ENCODE measurements at regions not wholly inside any gene's neighbourhood (a gene's known extent, or its start where the extent isn't known, plus 50 kb on each side); places are given as distances from the start of the nearest gene placed in this dataset.
"Not testable (repeated sequence)": the region's sequence is repeated elsewhere in the genome, so short reads cannot be mapped to it uniquely, and the experiment has no call there.

DNA sequence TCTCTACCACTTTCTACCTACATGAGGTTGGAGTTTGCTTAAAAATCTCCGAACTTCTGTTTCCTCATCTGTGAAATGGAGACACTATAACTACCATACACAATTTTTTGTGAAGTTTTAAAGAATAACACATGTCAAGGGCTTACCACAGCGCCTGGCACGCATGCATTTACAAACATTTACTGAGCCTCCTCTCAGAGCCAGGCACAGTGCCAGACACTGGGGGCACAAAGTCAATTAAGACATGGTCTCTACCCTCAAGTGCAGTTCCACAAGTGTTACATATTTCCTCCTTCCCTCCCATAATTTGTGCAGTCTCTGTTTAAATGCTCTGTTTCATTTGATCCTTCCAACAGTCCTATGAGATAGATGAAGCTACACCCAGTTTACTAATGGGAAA, 356.4 kb upstream of the ESRRG start:
- no peak for DNase-seq

DNA sequence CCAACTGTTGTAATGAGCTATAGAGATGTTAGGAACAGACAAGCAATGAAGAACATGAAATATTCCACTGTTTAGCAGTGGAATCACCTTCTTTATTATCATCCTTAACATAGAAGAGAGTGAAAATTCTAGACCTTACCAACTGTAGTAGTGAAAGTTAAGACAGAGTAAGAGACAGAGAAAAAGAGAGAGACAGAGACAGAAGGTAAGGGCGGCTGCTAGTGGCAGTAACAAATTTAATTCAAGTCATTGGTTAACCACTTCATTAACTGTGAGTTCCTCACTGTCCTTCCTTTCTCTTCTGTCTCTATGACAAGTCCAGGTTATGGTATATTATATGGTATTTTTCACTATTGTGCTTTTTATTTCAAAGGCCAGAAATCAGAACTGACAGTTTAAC, 355.7 kb upstream of the ESRRG start:
- DNase-seq: no peak

DNA sequence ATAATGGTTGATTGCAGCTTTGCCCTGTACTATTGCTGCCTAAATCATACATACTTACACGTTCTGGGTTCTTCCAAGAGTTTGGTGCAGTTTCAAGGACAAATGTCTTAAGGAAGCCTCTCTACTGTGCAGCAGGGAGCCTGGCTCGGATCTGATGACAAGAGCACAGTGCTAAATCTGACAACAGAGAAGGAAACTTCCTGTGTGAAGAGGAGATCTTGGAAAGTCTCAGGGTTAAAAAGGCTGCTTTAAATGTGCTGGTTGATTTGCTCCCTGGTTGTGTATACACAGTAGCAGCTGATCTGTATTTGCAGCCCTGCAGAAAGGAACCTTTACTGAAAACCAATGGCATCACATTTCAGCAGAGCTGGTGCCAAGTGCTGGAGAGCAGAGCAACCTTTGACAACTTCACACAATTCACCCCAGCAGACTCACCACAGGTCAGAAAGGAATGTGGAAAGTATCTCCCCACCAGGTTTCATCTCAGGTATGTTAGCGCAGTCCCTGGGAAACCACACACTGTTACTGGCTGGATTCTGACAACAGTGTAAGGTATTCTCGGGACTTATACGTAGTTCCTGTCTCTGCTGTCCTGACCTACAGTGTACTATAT, 355.0 kb upstream of the ESRRG start:
- DNase-seq: no peak

DNA sequence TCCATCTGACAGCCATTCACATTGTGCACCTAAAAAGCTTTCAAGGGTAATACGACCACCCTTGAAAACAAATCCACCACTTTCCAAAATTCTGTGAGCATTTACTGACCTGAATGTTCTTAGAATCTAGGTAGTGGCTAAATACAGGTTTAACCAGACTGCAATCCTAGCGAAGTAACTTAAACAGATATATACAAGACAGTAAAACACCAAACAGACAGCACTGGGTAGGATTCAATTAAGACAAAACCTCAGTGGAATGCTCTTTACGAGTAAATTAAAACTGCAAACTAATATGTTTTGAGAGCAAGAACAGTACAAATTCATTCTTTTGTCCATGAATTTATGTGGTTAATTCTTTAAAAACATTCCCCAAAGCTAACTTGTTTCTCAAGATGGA, 354.2 kb upstream of the ESRRG start:
- no peak for DNase-seq

DNA sequence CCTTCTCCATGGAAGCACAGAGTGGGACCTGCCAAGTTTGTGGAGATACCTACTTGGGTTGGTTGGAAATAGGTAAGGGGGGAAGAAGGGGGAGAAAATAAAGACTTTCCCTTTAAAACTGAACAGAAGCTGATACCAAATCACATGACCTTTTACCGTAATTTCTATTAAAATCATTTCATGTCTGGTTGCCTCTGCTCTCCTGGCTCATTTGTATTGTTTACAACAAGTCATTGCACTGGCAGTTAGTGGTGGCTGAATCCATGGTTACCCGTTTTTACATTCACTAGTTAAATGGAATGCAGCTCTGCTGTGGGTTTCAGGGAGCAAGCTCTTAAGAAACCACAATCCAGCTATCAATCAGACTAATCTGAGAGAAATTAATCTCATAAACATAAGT, 353.7 kb upstream of the ESRRG start:
- DNase-seq: no peak

DNA sequence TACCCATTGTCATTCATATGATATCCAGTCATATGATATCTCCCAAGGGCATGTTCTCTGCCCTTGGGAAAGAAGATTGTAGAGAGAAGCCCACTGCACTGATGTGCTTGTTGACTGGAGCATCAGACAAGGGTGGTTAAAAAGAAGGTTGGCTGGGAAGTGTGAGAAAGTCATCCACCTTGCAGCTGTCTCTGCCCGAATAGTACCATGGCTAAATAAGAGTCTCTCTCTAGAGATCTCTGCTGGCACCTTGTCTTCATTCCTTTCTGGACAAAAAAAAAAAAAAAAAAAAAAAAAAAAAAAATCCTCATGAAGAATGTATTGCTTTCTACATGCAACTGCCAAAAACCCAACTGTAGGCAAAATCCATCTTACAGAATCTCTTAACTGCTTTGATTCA, 349.7 kb upstream of the ESRRG start:
- DNase-seq: no peak

DNA sequence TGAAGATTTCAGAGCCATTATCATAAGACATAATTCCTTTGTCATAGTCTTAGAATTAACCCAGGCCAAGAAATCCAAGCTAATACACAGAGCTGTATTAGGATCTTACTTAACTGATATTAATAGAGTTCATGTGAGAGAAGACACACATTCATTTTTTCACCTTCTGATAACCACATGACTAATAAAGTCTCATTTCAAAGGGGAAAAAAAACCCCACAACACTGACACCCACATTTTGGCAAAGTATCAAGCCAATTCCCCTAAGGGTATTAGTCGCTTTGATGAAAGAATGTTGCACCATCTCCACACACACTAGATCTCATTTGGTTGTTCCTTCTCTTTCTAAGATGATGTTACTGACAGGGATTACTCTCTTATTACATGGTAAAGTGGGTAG, 344.4 kb upstream of the ESRRG start:
- no peak for DNase-seq

DNA sequence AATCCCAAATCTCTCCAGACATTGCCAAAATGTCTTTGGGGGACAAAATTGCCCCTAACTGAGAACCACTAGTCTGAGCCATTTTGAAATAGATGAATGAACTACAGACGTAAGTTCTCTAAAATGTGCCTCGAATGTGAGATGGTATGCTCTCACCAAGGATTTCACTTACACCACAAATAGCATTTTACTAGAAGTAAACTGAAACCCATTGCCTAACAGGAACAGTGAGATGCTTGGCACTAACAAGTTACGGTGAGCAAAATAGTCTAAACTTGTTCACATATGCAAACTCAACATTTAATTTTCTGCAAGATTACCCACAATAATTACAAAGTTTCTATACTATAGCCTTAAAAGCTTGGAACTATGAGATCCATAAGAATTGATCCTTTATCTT, 343.6 kb upstream of the ESRRG start:
- DNase-seq: no peak

DNA sequence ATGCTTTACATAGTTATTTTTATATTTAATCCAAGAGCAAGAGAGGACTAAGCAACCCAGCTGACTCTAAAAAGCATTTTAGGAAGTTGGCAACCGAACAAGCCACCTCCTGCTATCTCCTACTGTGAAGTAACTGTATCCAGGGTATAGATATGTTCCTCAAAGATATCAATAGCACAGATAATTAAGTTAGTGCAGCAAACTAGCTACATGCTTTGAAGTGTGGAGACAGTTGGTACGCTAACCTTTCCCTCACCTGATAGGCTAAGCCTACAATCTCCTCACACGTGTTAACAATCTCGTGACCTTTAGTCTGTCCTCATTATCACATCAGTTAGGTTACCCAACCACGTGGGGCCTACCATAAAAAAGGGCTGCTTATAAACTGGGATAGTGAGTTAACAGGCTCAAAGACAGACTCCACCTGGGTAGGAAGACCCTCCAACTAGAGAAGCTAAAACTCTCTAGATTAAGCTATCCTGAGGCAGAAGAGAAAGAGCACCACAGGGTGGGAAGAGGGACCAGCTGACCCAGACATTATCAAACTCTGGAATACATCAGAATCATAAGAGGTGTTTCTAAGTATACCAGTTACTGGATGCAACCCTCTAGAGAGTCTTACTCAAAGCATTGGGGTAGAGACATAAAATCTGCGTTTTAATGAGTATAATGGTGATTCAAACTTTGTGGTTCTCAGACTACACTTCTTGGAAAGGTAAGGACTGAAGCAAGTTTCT, 340.1 kb upstream of the ESRRG start:
- no peak for DNase-seq

DNA sequence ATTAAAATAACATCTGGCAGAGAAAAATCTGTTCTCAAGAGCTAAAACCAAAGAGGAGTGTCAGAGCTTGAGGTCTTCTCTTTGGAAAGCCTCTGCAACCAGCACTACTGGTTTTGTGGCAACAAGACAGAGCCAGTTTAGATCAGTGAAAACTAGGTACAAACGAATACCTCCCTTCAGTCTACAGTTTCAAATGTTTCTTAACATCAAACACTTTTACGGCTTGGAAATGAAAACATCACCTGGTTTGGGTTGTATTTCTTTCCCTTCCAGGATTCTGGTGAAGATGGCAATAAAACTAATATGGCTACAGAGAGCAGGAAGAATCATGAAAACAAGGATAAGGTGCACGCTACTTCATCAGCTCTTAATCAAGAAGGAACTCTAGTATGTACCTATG, 339.4 kb upstream of the ESRRG start:
- DNase-seq: no peak

DNA sequence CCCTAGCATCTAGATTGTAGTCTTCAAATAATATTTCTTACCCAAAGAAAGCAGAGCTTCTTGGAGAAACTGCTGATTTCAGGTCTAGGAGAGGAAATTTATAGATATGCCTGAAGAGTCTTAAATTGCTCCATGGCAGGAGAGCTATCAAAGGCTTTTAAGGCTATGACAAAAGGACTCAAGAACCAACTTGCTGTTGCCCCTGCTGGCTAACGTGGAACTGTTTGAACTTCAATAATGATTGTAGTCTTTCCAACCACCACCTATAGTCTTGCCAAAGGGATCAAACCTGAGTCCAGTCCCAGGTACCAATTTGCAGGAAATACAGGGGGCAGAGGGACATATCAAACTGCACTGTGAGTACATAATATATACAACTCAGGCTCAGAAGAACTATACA, 336.2 kb upstream of the ESRRG start:
- DNase-seq: no peak

DNA sequence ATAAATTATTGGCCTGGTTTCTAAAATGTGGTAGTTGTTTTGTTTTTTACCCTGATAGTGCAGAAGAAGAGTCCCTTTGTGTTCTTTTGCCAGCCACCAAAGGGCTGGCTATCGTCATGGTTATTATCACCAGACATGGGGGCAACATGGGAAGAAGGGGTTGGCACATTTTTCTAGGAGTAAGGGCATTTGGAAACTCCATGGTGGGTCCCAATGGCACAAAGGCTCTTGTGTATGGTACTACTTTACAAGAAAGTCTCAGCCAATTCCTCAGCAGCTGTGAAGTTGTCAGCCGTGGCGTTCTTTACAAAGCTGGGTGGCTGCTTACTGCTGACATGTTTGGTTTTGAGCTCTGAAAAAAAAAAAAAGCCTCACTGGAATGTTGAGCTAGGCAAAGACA, 330.4 kb upstream of the ESRRG start:
- DNase-seq: no peak

DNA sequence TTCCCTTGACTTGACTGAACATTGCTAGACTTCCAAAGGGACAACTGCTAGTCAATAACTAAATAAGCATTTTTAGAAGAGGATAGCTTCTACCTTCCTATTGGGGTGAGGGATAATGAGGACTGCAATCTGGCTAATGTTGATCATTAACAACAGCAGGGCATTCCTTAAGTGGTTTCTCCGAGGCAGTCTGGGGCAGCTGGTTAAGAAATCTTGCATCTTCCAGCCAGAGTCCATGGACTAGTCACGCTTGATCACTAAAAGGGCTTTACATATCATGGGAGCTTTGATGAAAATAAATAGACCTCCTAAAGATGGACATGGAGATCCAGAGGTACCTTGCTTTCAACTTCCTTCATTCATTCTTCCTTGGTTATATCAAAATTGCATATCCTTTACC, 329.4 kb upstream of the ESRRG start:
- no peak for DNase-seq

DNA sequence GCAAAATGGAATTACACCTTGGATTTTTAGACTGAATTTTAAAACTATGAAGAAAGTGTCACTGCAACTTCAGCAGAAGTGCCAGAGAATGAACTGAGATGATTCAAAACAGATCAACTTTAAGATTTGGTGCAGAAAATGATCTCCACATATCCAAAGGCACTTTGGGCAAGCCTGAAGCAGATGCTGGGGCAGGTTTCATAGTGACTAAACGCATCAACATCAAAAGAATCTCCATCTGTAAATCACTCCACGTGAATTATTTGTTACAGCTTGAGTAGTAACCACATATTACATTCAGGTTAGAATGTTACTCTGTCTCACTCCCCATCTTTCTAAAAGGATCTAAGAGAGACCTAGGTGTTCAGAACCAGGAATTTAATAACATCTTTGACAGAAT, 329.0 kb upstream of the ESRRG start:
- DNase-seq: no peak

DNA sequence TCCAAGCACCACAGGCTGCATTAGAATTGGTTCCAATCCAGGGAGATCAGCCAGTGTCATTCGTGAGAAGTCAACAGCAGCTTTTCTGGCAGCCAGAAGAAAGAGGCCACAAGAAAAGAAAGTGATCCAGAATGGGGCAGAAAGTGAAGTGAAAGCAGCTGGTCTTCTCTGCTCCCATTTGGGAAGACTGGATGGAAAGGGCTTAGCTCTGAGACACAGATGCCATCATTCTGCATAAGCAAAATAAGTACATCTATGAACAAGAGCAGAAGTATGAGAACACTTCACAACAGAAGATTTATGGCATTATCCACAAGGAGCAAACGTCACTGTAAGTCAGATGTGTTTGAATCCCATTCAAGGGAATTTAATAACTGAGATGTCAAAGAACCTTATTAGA, 326.5 kb upstream of the ESRRG start:
- no peak for DNase-seq

DNA sequence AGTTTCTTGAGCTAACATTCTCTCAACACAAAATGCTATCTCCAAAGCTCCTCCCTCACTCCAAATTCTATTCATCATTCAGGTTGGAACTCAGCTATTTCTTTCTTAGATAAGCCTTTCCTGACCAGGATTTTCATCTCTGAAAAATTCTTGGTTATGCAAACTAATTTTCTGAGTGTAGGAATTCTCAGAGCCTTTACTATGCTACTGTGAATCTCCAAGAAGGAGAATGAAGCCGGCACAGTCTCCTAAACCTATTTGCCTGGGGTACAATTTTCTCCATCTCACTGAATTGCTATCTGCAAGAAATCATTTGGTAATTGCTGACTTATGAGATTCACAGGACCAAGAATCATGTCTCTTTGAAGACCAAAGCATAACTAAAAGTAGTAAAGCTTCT, 325.9 kb upstream of the ESRRG start:
- no peak for DNase-seq

DNA sequence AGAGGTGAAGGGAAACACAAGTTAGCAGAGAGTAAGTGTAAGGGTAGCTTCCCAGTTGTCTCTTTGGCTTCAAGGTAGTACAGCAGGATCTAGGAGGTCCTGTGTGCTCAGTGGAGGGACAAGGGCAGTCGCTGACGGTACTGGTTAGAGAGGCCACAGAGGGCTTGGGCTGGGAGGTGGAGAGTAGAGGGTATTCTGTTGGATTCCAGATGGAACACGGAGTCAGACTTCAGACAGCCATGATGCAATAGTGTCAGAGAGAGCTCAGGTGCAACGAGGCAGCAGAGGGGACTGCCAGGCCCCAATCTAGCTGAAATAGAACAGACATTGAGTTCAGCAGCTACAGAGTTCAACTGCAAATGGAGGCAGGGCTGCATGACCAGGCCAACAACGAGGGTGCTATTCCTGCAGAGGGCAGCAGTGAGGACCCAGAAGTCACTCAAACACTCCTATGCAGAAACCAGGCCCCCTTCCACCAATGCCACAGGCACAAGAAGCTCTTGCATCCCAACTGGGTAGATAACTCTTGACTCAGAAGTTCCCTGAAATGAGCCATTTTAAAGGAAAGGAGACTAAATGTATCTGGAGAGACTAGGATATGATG, 325.0 kb upstream of the ESRRG start:
- no peak for DNase-seq

DNA sequence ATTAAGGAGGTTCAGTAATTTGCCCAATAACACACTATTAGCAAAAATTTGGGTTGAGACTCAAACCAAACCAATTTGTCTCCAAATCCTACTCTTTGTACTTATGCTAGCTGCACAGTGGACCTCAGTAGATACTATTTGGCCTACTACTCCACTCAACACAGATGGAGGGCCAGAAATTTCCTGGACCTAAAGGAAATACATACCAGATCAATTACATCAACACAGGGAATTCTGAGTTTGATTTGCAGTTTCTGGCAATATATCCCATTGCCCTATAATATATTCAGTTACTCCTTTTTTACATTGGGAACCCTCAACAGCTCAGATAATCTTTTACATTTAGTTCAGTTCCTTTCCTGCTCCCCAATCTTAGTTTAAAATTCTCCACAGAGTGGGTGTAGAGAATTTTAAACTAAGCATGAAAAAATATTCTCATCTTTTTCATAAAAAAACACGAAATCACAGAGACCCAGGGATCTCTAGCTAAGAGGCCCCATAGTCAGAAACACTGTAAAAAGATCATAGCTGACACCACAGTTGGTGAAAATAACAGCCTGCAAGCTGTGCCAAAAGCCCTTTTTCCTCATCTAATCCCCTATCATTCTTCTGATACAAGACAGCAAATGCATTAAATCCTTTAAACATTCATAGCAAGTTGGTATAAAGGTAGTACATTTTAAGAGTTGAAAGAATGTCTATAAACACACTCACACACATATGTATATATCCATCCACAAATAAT, 317.7 kb upstream of the ESRRG start:
- DNase-seq: no peak

DNA sequence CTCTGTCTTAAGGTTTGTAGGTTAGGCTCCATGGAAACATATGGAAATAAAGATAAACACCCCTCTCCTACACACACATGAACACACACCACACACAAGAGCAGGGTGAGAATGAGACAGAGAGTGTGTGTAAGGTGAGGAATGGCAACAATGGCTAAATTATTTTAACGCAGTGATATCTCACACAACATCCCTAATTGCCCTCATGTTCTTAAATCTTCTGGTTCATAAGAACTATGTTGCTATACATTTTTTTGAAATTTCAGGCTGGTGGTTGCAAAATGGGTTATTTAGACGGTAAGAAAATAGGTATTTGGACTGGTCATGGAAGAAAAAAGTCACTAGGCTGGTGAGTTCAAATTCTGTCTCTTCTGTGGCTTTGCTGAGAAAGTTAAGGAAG, 316.7 kb upstream of the ESRRG start:
- no peak for DNase-seq

DNA sequence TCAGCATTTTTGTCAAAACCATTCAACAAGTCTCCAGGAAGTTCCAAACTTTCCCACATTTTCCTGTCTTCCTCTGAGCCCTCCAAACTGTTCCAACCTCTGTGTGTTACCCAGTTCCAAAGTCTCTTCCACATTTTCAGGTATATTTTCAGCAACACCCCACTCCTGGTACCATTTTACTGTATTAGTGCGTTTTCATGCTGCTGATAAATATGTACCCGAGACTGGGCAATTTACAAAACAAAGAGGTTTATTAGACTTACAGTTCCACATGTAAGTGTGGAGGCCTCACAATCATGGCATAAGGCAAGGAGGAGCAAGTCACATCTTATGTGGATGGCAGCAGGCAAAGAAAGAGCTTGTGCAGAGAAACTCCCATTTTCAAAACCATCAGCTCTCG, 315.9 kb upstream of the ESRRG start:
- DNase-seq: not testable (repeated sequence)

DNA sequence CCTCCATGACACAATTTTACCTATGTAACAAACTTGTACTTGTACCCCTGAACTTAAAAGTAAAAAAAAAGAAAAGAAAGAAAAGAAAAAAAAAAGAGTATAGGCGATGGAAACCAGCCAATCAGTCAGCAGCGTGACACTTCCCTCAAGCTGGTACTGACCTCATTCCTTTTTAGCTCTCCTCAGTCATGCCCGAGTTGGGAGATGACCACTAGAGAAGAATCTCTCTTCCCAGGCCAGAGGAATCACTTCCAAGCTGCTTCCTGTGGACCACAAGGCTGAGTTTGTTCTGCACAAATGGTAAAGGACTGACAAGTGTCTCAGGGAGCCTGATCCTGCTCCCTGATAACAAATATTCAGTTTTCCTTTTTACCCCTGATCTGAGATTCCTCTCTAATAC, 313.5 kb upstream of the ESRRG start:
- DNase-seq: no peak

DNA sequence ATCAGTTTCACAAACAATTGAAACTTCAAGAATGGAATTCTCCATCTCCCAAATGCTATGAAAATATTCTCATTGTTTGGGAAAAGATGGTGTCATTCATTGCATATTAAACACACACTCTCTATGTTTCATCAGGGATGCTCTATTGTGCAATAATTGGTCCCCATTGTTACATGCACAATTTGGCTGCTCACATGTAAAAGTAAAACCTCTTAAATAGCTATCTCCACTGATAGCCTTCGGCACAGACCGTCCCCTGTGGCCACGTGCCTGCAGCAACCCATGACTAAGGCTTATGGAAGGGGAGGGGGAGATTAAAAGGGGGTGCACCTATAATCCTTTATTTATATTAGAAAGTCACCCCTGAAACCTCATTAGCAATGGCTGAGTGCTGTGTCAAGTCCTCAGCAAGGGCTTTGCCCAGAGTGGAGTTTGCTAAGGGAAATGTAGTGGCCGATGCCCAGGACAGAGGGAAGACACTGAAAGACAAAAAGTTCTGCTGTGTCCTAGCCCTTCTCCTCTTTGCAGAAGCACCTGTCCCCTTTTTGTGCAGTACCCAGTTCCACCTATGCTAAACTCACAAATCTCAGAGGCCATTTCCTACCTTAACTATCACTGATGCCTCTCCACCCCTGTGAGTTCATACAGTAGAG, 309.6 kb upstream of the ESRRG start:
- DNase-seq: no peak
